ENCODE measurements at regions not wholly inside any gene's neighbourhood (a gene's known extent, or its start where the extent isn't known, plus 50 kb on each side); places are given as distances from the start of the nearest gene placed in this dataset.

GRCh38 chr14:51546099-51546498, 105.6 kb upstream of the FRMD6 start:
- TF ChIP-seq CREB1 (IDR thresholded peaks at IDR 0.05; ENCODE audit: low read depth) (no peak), NFIC (IDR thresholded peaks at IDR 0.05) (no peak), EGR1 (IDR thresholded peaks at IDR 0.05) (no peak), RAD21 (IDR thresholded peaks at IDR 0.05; ENCODE audit: low read depth) (no peak), EP300 (IDR thresholded peaks at IDR 0.05; ENCODE audit: borderline replicate concordance) (no peak), TAF1 (IDR thresholded peaks at IDR 0.05; ENCODE audit: low read depth) (no peak)
- TF ChIP-seq, protein P1, sequence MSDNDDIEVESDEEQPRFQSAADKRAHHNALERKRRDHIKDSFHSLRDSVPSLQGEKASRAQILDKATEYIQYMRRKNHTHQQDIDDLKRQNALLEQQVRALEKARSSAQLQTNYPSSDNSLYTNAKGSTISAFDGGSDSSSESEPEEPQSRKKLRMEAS (IDR thresholded peaks at IDR 0.05) = no peak

- TF ChIP-seq ZBTB7A (IDR thresholded peaks at IDR 0.05; ENCODE audit: low read depth) (no peak), RAD21 (IDR thresholded peaks at IDR 0.05; ENCODE audit: low read depth) (no peak), CREB1 (IDR thresholded peaks at IDR 0.05; ENCODE audit: low read depth) (no peak), YY1 (IDR thresholded peaks at IDR 0.05; ENCODE audit: low read depth) (no peak), USF1 (IDR thresholded peaks at IDR 0.05) (no peak), NFIC (IDR thresholded peaks at IDR 0.05) (no peak), EP300 (IDR thresholded peaks at IDR 0.05; ENCODE audit: borderline replicate concordance) (no peak), REST (IDR thresholded peaks at IDR 0.05; ENCODE audit: low read depth) (no peak), TEAD4 (IDR thresholded peaks at IDR 0.05) (no peak), EGR1 (IDR thresholded peaks at IDR 0.05) (no peak)
- TF ChIP-seq, protein P1 (IDR thresholded peaks at IDR 0.05) = no peak
Measured at GRCh38 chr14:51546603-51547258, 105.0 kb upstream of the FRMD6 start.

GRCh38 chr14:51547260-51547659, 104.5 kb upstream of the FRMD6 start:
- no peak for TF ChIP-seq FOXM1 (IDR thresholded peaks at IDR 0.05; ENCODE audit: borderline replicate concordance, low read depth)
- TF ChIP-seq USF1 (IDR thresholded peaks at IDR 0.05) = no peak
- no peak for TF ChIP-seq EP300 (IDR thresholded peaks at IDR 0.05; ENCODE audit: borderline replicate concordance)
- no peak for TF ChIP-seq TAF1 (IDR thresholded peaks at IDR 0.05; ENCODE audit: low read depth)
- TF ChIP-seq, protein P1 (IDR thresholded peaks at IDR 0.05) = no peak
- TF ChIP-seq ZBTB7A (IDR thresholded peaks at IDR 0.05; ENCODE audit: low read depth) = no peak
- TF ChIP-seq TCF12 (IDR thresholded peaks at IDR 0.05; ENCODE audit: low read depth) = no peak
- no peak for TF ChIP-seq NFIC (IDR thresholded peaks at IDR 0.05)
- TF ChIP-seq TEAD4 (IDR thresholded peaks at IDR 0.05) = no peak
- TF ChIP-seq CEBPB (IDR thresholded peaks at IDR 0.05) = no peak
- no peak for TF ChIP-seq EGR1 (IDR thresholded peaks at IDR 0.05)
- TF ChIP-seq YY1 (IDR thresholded peaks at IDR 0.05; ENCODE audit: low read depth) = no peak
- TF ChIP-seq CREB1 (IDR thresholded peaks at IDR 0.05; ENCODE audit: low read depth) = no peak
- no peak for TF ChIP-seq REST (IDR thresholded peaks at IDR 0.05; ENCODE audit: low read depth)
- no peak for TF ChIP-seq RAD21 (IDR thresholded peaks at IDR 0.05; ENCODE audit: low read depth)

GRCh38 chr14:51547701-51548100, 104.0 kb upstream of the FRMD6 start:
- no peak for TF ChIP-seq TEAD4 (IDR thresholded peaks at IDR 0.05)
- no peak for TF ChIP-seq CREB1 (IDR thresholded peaks at IDR 0.05; ENCODE audit: low read depth)
- TF ChIP-seq CEBPB (IDR thresholded peaks at IDR 0.05) = no peak
- no peak for TF ChIP-seq TCF12 (IDR thresholded peaks at IDR 0.05; ENCODE audit: low read depth)
- no peak for TF ChIP-seq FOXM1 (IDR thresholded peaks at IDR 0.05; ENCODE audit: borderline replicate concordance, low read depth)
- no peak for TF ChIP-seq REST (IDR thresholded peaks at IDR 0.05; ENCODE audit: low read depth)
- no peak for TF ChIP-seq ZBTB7A (IDR thresholded peaks at IDR 0.05; ENCODE audit: low read depth)
- no peak for TF ChIP-seq EGR1 (IDR thresholded peaks at IDR 0.05)
- no peak for TF ChIP-seq TAF1 (IDR thresholded peaks at IDR 0.05; ENCODE audit: low read depth)
- no peak for TF ChIP-seq YY1 (IDR thresholded peaks at IDR 0.05; ENCODE audit: low read depth)
- no peak for TF ChIP-seq USF1 (IDR thresholded peaks at IDR 0.05)
